IPS-15b (cell line): ENCODE measurements at regions not wholly inside any gene's neighbourhood (a gene's known extent, or its start where the extent isn't known, plus 50 kb on each side); places are given as distances from the start of the nearest gene placed in this dataset.

Experiments
- H3K27me3 ChIP-seq: one replicate; pipeline ENCODE4 v1.6.1; 2013; ENCODE audit warnings: low read length; ENCODE audit not compliant: control insufficient read depth, insufficient read depth
- H3K36me3 ChIP-seq: one replicate; pipeline ENCODE4 v1.6.1; 2013; ENCODE audit warnings: low read length; ENCODE audit not compliant: control insufficient read depth, insufficient read depth
- H3K4me1 ChIP-seq: one replicate; pipeline ENCODE4 v1.6.1; 2013; ENCODE audit warnings: mild to moderate bottlenecking, low read length; ENCODE audit not compliant: control insufficient read depth, insufficient read depth
- H3K4me3 ChIP-seq: one replicate; pipeline ENCODE4 v1.5.1; 2013; ENCODE audit warnings: low read depth, low read length
- H3K9ac ChIP-seq: one replicate; pipeline ENCODE4 v1.6.1; 2013; ENCODE audit warnings: low read depth, mild to moderate bottlenecking, low read length
- H3K9me3 ChIP-seq: one replicate; pipeline ENCODE4 v1.6.1; 2013; ENCODE audit warnings: mild to moderate bottlenecking, low read length; ENCODE audit not compliant: control insufficient read depth, insufficient read depth

GRCh38 chr20:51211191-51211590 is 188.3 kb upstream of the KCNG1 start:
- H3K27me3 ChIP-seq: no peaks in the 10 kb centered on the region
- H3K9me3 ChIP-seq: no peaks in the 10 kb centered on the region
- H3K4me3 ChIP-seq: no peak overlapping the region

DNA sequence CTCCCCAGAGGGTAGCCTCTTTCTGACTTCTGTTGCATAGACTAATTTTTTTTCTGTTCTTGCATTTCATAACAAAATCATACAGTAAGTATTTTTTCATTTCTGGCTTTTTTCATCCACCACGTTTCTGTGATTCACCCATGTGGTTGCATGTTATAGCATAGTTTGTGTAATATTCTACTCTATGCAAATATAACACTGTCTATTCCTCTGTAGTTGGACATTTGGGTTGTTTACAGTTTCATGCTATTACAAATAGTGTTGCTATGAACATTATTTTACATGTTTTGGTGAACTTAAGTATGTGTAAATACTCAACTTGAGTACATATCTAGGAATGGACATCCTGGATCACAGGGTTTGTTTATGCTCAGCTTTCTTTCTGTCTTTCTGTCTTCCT is 187.2 kb upstream of the KCNG1 start:
- Histone ChIP-seq H3K27me3 (no peaks in the 10 kb centered on the region), H3K9me3 (no peaks in the 10 kb centered on the region), H3K36me3 (no peaks in the 10 kb centered on the region), H3K9ac (no peak overlapping the region), H3K4me3 (no peak overlapping the region), H3K4me1 (peaks cover 3% of the 10 kb centered on the region)

More at GRCh38 chr20:51211191-51211590, 188.3 kb upstream of the KCNG1 start:
- no peaks in the 10 kb centered on the region for H3K36me3 ChIP-seq
- peaks cover 3% of the 10 kb centered on the region for H3K4me1 ChIP-seq
- H3K9ac ChIP-seq: no peak overlapping the region

- no peak overlapping the region for H3K9ac ChIP-seq
- no peak overlapping the region for H3K4me3 ChIP-seq
- H3K36me3 ChIP-seq: no peaks in the 10 kb centered on the region
- H3K27me3 ChIP-seq: no peaks in the 10 kb centered on the region
- peaks cover 3% of the 10 kb centered on the region for H3K4me1 ChIP-seq
- H3K9me3 ChIP-seq: no peaks in the 10 kb centered on the region
These were observed 185.3 kb upstream of the KCNG1 start for GRCh38 chr20:51208162-51208561.

DNA sequence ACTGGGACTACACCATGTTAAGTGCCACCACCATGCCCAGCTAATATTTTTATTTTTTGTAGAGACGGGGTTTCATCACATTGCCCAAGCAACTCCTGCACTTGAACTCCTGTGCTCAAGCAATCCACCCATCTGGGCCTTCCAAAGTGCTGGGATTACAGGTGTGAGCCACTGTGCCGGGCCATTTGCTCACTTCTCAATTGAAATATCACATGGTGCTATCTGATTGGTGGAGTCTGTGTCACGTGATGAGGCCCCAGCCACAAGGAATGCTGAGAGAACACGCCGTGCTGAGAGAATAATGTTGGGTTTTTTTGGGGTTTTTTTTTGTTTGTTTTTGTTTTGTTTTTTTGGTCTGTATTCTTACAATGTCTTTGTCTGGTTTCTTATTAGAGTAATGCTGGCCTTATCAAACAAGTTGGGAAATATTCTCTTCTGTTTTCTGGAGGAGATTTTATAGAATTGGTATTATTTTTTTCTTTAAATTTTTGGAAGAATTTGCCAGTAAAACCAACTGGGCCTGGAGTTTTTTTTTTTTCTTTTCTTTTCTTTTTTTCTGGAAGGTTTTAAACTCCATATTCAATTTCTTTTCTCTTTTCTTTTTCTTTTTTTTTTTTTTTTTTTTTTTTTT is 183.2 kb upstream of the KCNG1 start:
- no peaks in the 10 kb centered on the region for H3K27me3 ChIP-seq
- H3K4me1 ChIP-seq: no peaks in the 10 kb centered on the region
- H3K9ac ChIP-seq: no peak overlapping the region

DNA sequence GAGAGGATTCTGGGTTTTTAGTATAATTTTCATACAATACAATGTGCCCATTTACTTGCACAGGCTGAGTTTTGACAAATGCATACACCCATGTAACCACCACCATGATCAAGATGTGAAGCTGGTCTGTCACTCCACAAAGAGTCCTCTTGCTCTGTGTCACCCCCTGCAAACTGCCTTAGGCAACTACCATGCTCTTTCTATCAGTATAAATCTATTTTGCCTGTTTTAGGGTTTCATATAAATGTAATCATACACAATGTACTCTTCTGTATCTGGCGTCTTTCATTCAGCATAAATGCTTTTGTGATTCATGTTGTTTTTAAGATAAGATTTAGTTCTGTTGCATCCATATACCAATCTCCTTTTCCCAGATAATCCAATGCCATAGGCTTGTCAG is 181.9 kb upstream of the KCNG1 start:
- no peak overlapping the region for H3K4me3 ChIP-seq

More for the DNA sequence above, 183.2 kb upstream of the KCNG1 start:
- Histone ChIP-seq H3K4me3 (no peak overlapping the region), H3K36me3 (no peaks in the 10 kb centered on the region), H3K9me3 (no peaks in the 10 kb centered on the region)

GRCh38 chr20:51204051-51204715 is 181.3 kb upstream of the KCNG1 start:
- Histone ChIP-seq H3K36me3 (no peaks in the 10 kb centered on the region), H3K27me3 (no peaks in the 10 kb centered on the region)

More for the DNA sequence above, 181.9 kb upstream of the KCNG1 start:
- Histone ChIP-seq H3K4me1 (no peaks in the 10 kb centered on the region), H3K36me3 (no peaks in the 10 kb centered on the region), H3K9ac (no peak overlapping the region), H3K27me3 (no peaks in the 10 kb centered on the region), H3K9me3 (no peaks in the 10 kb centered on the region)

DNA sequence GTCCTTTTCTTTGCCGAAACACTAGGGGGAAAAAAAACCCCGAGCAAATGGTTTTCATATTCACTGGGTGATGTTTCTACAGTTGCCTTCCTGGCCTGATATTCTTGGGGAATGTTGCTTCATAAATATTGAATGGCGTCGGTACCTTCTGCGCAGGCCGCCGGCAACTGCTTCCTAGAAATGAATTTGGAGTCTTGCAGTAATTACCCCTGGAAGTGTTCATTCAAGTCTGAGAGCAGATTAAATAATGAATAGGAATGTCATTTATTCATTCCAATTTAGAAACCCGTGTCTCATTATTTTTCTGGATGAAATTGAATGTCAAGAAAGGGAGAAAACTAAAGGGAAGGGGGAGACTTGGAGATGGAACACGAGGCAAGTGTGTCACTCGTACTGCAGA is 179.4 kb upstream of the KCNG1 start:
- Histone ChIP-seq H3K4me1 (no peaks in the 10 kb centered on the region), H3K27me3 (no peaks in the 10 kb centered on the region), H3K9ac (no peak overlapping the region), H3K4me3 (no peak overlapping the region), H3K36me3 (no peaks in the 10 kb centered on the region), H3K9me3 (no peaks in the 10 kb centered on the region)

More at GRCh38 chr20:51204051-51204715, 181.3 kb upstream of the KCNG1 start:
- Histone ChIP-seq H3K4me3 (no peak overlapping the region), H3K9ac (no peak overlapping the region), H3K9me3 (no peaks in the 10 kb centered on the region), H3K4me1 (no peaks in the 10 kb centered on the region)

- H3K9me3 ChIP-seq: no peaks in the 10 kb centered on the region
- no peak overlapping the region for H3K9ac ChIP-seq
- H3K27me3 ChIP-seq: no peaks in the 10 kb centered on the region
- no peaks in the 10 kb centered on the region for H3K36me3 ChIP-seq
- no peak overlapping the region for H3K4me3 ChIP-seq
- H3K4me1 ChIP-seq: no peaks in the 10 kb centered on the region
These were observed 177.0 kb upstream of the KCNG1 start for GRCh38 chr20:51199920-51200319.

DNA sequence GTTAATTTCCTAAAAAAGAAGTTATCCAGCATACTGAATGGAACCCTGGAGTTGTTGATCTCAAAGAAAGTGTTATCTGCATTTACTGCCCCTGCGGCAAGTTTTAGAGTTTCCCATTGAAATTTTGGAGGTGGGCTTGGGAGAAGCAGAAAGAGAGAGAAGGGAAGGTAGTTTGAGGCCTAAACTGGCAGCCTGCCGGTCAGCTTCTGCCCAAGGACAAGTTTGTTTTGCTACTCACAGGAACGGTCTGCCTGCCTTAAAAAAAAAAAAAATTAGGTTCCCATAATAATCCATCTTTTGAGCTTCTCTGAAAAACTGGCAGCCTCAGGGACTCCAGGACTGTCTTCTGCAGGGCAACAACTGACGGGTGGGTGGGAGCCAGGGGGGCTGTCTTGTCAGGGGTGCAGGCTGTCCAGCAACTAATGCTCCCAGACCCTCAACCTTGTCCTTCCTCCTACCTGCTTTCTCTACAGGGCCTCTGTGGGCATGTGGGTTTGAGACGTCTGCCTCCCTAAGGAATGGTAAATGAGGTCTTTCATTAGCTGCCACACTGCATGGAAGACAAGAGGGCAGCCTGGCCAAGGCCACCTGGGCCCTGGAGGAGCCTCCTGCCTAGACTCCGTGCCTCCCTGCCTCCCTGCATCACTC is 176.1 kb upstream of the KCNG1 start:
- Histone ChIP-seq H3K9ac (no peak overlapping the region), H3K27me3 (no peaks in the 10 kb centered on the region), H3K4me3 (no peak overlapping the region), H3K9me3 (no peaks in the 10 kb centered on the region), H3K36me3 (no peaks in the 10 kb centered on the region), H3K4me1 (no peaks in the 10 kb centered on the region)

- Histone ChIP-seq H3K9me3 (no peaks in the 10 kb centered on the region), H3K4me1 (no peaks in the 10 kb centered on the region), H3K27me3 (no peaks in the 10 kb centered on the region), H3K9ac (no peak overlapping the region), H3K36me3 (no peaks in the 10 kb centered on the region), H3K4me3 (no peak overlapping the region)
These were observed 175.3 kb upstream of the KCNG1 start for GRCh38 chr20:51198238-51198637.

- H3K27me3 ChIP-seq: no peaks in the 10 kb centered on the region
- no peak overlapping the region for H3K4me3 ChIP-seq
- no peaks in the 10 kb centered on the region for H3K4me1 ChIP-seq
- no peak overlapping the region for H3K9ac ChIP-seq
- no peaks in the 10 kb centered on the region for H3K9me3 ChIP-seq
- H3K36me3 ChIP-seq: no peaks in the 10 kb centered on the region
These were observed 174.2 kb upstream of the KCNG1 start for GRCh38 chr20:51196991-51197651.
